Spinal cord (tissue), 9 donors: ENCODE measurements at regions not wholly inside any gene's neighbourhood (a gene's known extent, or its start where the extent isn't known, plus 50 kb on each side); places are given as distances from the start of the nearest gene placed in this dataset.
"Not testable (repeated sequence)": the region's sequence is repeated elsewhere in the genome, so short reads cannot be mapped to it uniquely, and the experiment has no call there.

ENCODE experiments used
- DNase-seq, 6 donors: peaks; one replicate each; pipeline versions ENCODE4 v3.0.0 to v3.0.0-alpha.2; 2013 to 2015; ENCODE audit warnings: low spot score in 6 of 6, low read depth in 4 of 6
- H3K27ac ChIP-seq: one replicate; pipeline ENCODE4 v1.5.1; 2013; ENCODE audit warnings: low read depth, low read length, control low read depth
- H3K27me3 ChIP-seq: one replicate; pipeline ENCODE4 v1.6.1; 2013; ENCODE audit warnings: low read length; ENCODE audit not compliant: control insufficient read depth, insufficient read depth
- H3K36me3 ChIP-seq: one replicate; pipeline ENCODE4 v1.6.1; 2013; ENCODE audit warnings: low read length; ENCODE audit not compliant: control insufficient read depth, insufficient read depth
- H3K4me1 ChIP-seq: one replicate; pipeline ENCODE4 v1.6.1; 2013; ENCODE audit warnings: low read length; ENCODE audit not compliant: control insufficient read depth, insufficient read depth
- H3K4me3 ChIP-seq: one replicate; pipeline ENCODE4 v1.5.1; 2013; ENCODE audit warnings: low read depth, low read length, control low read depth
- H3K9me3 ChIP-seq: one replicate; pipeline ENCODE4 v1.6.1; 2013; ENCODE audit warnings: low read length; ENCODE audit not compliant: control insufficient read depth, insufficient read depth
- WGBS: methylation state at CpG from one replicate; pipeline ENCODE4 v1.1.5; 2013; ENCODE audit warnings: missing lambda C conversion rate; ENCODE audit not compliant: insufficient coverage; 5-methylcytosine and 5-hydroxymethylcytosine counted together
- donor health status: healthy.

GRCh38 chr12:84397263-84397662 is 515.3 kb downstream of the SLC6A15 start:
- no CpG with 5 or more reads among the region's 1 CpG for WGBS
- Histone ChIP-seq H3K4me1 (no peaks in the 10 kb centered on the region), H3K27ac (no peak overlapping the region), H3K36me3 (no peaks in the 10 kb centered on the region), H3K27me3 (no peaks in the 10 kb centered on the region), H3K9me3 (no peaks in the 10 kb centered on the region), H3K4me3 (no peak overlapping the region)
- peak in 2 of 6 donors; percentile 21 to 63 for DNase-seq

GRCh38 chr12:84391176-84391575 is 521.4 kb downstream of the SLC6A15 start:
- not testable (repeated sequence) for H3K27me3 ChIP-seq, DNase-seq, H3K27ac ChIP-seq, H3K4me3 ChIP-seq, H3K9me3 ChIP-seq, H3K36me3 ChIP-seq, H3K4me1 ChIP-seq

GRCh38 chr12:84384384-84384783 is 528.2 kb downstream of the SLC6A15 start:
- no peaks in the 10 kb centered on the region for H3K4me1 ChIP-seq
- H3K4me3 ChIP-seq = no peak overlapping the region
- no peak overlapping the region for H3K27ac ChIP-seq
- WGBS = no CpG with 5 or more reads among the region's 1 CpG
- no peak for DNase-seq
- H3K36me3 ChIP-seq = no peaks in the 10 kb centered on the region
- H3K27me3 ChIP-seq = no peaks in the 10 kb centered on the region
- H3K9me3 ChIP-seq = no peaks in the 10 kb centered on the region

- not testable (repeated sequence) for H3K9me3 ChIP-seq, H3K27me3 ChIP-seq, H3K4me1 ChIP-seq, H3K36me3 ChIP-seq, H3K27ac ChIP-seq, H3K4me3 ChIP-seq, DNase-seq
- no CpG with 5 or more reads among the region's 1 CpG for WGBS
Observed at GRCh38 chr12:84382486-84382885, 530.1 kb downstream of the SLC6A15 start.

- H3K36me3 ChIP-seq = no peaks in the 10 kb centered on the region
- no peak overlapping the region for H3K4me3 ChIP-seq
- no peak for DNase-seq
- no peaks in the 10 kb centered on the region for H3K4me1 ChIP-seq
- H3K9me3 ChIP-seq = no peaks in the 10 kb centered on the region
- no peak overlapping the region for H3K27ac ChIP-seq
- WGBS = no CpG with 5 or more reads among the region's 1 CpG
- no peaks in the 10 kb centered on the region for H3K27me3 ChIP-seq
Observed at GRCh38 chr12:84376320-84376719, 536.3 kb downstream of the SLC6A15 start.

- WGBS = no CpG with 5 or more reads among the region's 1 CpG
- Histone ChIP-seq H3K4me1 (no peaks in the 10 kb centered on the region), H3K4me3 (no peak overlapping the region), H3K27ac (no peak overlapping the region), H3K9me3 (no peaks in the 10 kb centered on the region), H3K36me3 (no peaks in the 10 kb centered on the region), H3K27me3 (no peaks in the 10 kb centered on the region)
- peak in 1 of 6 donors; percentile 11 for DNase-seq
Observed at GRCh38 chr12:84375449-84376170, 537.0 kb downstream of the SLC6A15 start.

DNA sequence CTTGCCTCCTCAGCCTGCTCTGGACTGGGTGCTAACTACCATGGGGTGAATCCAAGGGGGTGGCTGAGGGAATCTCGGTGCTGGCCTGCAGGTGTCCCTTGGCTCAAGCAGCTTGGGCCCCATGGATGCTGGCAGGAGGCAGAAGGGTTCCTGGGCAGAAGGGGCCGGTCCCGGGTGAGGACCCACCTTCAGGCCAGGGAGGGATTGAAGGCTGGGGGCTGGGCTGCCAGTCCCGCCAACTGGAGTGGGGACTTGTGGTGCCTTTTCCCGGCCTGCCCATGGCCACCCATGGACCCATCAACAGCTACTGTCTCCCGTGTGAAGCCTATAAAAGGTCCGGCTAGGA is 550.1 kb downstream of the SLC6A15 start:
- no peaks in the 10 kb centered on the region for H3K27me3 ChIP-seq
- 100% methylated on average over 4 of the region's 7 CpGs for WGBS
- H3K27ac ChIP-seq = no peak overlapping the region
- H3K4me3 ChIP-seq = no peak overlapping the region
- no peaks in the 10 kb centered on the region for H3K4me1 ChIP-seq
- H3K36me3 ChIP-seq = no peaks in the 10 kb centered on the region
- DNase-seq = no peak
- no peaks in the 10 kb centered on the region for H3K9me3 ChIP-seq

GRCh38 chr12:84361651-84362551 is 550.7 kb downstream of the SLC6A15 start:
- no peak for DNase-seq
- Histone ChIP-seq H3K4me1 (no peaks in the 10 kb centered on the region), H3K27ac (no peak overlapping the region), H3K4me3 (no peak overlapping the region), H3K9me3 (no peaks in the 10 kb centered on the region), H3K36me3 (no peaks in the 10 kb centered on the region), H3K27me3 (no peaks in the 10 kb centered on the region)
- 95% methylated on average over 27 of the region's 27 CpGs for WGBS

- no peaks in the 10 kb centered on the region for H3K4me1 ChIP-seq
- H3K27ac ChIP-seq = no peak overlapping the region
- H3K27me3 ChIP-seq = no peaks in the 10 kb centered on the region
- H3K36me3 ChIP-seq = no peaks in the 10 kb centered on the region
- H3K9me3 ChIP-seq = no peaks in the 10 kb centered on the region
- H3K4me3 ChIP-seq = no peak overlapping the region
- DNase-seq = no peak
- 100% methylated on average over 1 of the region's 3 CpGs for WGBS
Observed at GRCh38 chr12:84357314-84357713, 555.3 kb downstream of the SLC6A15 start.

DNA sequence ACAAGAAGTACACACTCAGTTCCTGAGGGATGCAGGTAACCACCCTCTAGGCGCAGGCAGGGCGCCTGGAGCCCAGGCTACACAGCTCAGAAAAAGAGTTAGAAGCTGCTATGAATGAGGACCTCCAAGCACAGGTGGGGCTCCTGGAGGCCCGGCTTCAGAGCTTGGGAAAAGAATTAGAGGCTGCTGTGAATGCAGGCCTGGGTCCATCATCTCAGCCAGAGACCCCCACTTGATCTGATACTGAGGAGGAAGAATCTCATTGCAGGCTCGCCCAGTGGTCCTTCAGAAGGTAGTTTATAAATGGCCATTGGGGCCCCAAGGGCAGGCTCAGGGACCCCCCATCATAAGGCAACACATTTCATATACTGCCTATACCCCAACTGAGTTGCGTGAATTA is 556.4 kb downstream of the SLC6A15 start:
- 97% methylated on average over 4 of the region's 5 CpGs for WGBS
- Histone ChIP-seq H3K4me1 (no peaks in the 10 kb centered on the region), H3K36me3 (no peaks in the 10 kb centered on the region), H3K27ac (no peak overlapping the region), H3K9me3 (no peaks in the 10 kb centered on the region), H3K4me3 (no peak overlapping the region), H3K27me3 (no peaks in the 10 kb centered on the region)
- DNase-seq = no peak
